A549 (cell line): ENCODE measurements at regions not wholly inside any gene's neighbourhood (a gene's known extent, or its start where the extent isn't known, plus 50 kb on each side); places are given as distances from the start of the nearest gene placed in this dataset.

Experiments
- ATAC-seq, 2 experiments: fragments of 200-7000 bp in 1 of 2; fragments of >200 bp in 1 of 2; cut with Nextera tagmentation in 1 of 2; cut with Tn5 transposase in 1 of 2; 3 replicates each; pipeline versions ENCODE4 v1.8.0 to v1.9.1; 2018 to 2020; ENCODE audit warnings: mild to moderate bottlenecking in 1 of 2, moderate library complexity in 1 of 2
- CTCF ChIA-PET: fragments of 300-600 bp; sonication (Branson Sonifier 250); formaldehyde crosslinking; extraction: SDS; loops from one replicate; lab custom pipeline; 2021; ENCODE audit warnings: antibody characterized with exemption, inconsistent platforms; lab: Yijun Ruan, JAX
- POLR2A ChIA-PET: fragments of 350-600 bp; formaldehyde crosslinking; extraction: SDS; loops from one replicate; lab custom pipeline; 2021; ENCODE audit warnings: antibody characterized with exemption, inconsistent platforms; lab: Yijun Ruan, JAX
- DNase-seq, 2 experiments: peaks; one replicate each; pipeline versions ENCODE4 v3.0.0 to v3.0.0-alpha.2; 2011 to 2016; ENCODE audit warnings: low read depth in 1 of 2, low spot score in 1 of 2
- FAIRE-seq: peaks from 2 replicates; lab custom pipeline; 2011; peaks lifted over from hg19 to GRCh38; lab: Jason Lieb, UNC
- H3K27ac ChIP-seq, 2 experiments: fragments of >200 bp; sonication (Bioruptor Twin); formaldehyde crosslinking; 3 replicates each; pipeline ENCODE4 v1.5.1; 2016 to 2017
- H3K4me1 ChIP-seq: fragments of >200 bp; sonication (Bioruptor Twin); formaldehyde crosslinking; 3 replicates; pipeline ENCODE4 v1.6.1; 2016
- H3K4me2 ChIP-seq: fragments of >200 bp; sonication (Bioruptor Twin); formaldehyde crosslinking; 3 replicates; pipeline ENCODE4 v1.6.1; 2016
- H3K4me3 ChIP-seq: fragments of >200 bp; sonication (Bioruptor Twin); formaldehyde crosslinking; 3 replicates; pipeline ENCODE4 v1.5.1; 2016
- H3K9me3 ChIP-seq: fragments of >200 bp; sonication (Bioruptor Twin); formaldehyde crosslinking; 3 replicates; pipeline ENCODE4 v1.6.1; 2016
- FOSB ChIP-seq: fragments of 250-450 bp; sonication (Bioruptor Pico); IDR thresholded peaks from 2 replicates; pipeline ENCODE4 v1.5.0; 2020; ENCODE audit warnings: mild to moderate bottlenecking, moderate library complexity
- FOSL2 ChIP-seq, 2 experiments: fragments of 450-650 bp in 1 of 2; fragments of >200 bp in 1 of 2; sonication (Bioruptor Twin) in 1 of 2; formaldehyde crosslinking; IDR thresholded peaks; 2 replicates each; pipeline versions ENCODE4 v1.5.0 to v1.6.1; 2016 to 2020; ENCODE audit warnings: mild to moderate bottlenecking in 1 of 2, moderate library complexity in 1 of 2
- FOXS1 ChIP-seq: fragments of 250-450 bp; sonication (Bioruptor Pico); IDR thresholded peaks from 2 replicates; pipeline ENCODE4 v1.5.0; 2020; ENCODE audit warnings: mild to moderate bottlenecking, moderate library complexity
- GATA3 ChIP-seq: IDR thresholded peaks from 2 replicates; pipeline ENCODE4 v1.6.1; 2012; ENCODE audit warnings: borderline replicate concordance
- HOXA7 ChIP-seq: fragments of 250-450 bp; sonication (Bioruptor Pico); IDR thresholded peaks from 2 replicates; pipeline ENCODE4 v1.5.0; 2020; ENCODE audit warnings: mild to moderate bottlenecking, moderate library complexity
- HOXB13 ChIP-seq: fragments of 250-450 bp; sonication (Bioruptor Pico); IDR thresholded peaks from 2 replicates; pipeline ENCODE4 v1.5.0; 2020; ENCODE audit warnings: low read depth, mild to moderate bottlenecking, moderate library complexity
- KDM1A ChIP-seq: fragments of 200-600 bp; sonication (generic); IDR thresholded peaks from 2 replicates; pipeline ENCODE4 v1.6.1; 2016; ENCODE audit warnings: low read depth, mild to moderate bottlenecking
- MYC ChIP-seq: IDR thresholded peaks from 2 replicates; pipeline ENCODE4 v1.6.1; 2012; ENCODE audit warnings: mild to moderate bottlenecking, inconsistent platforms, low read length, improper control_type of control experiment, borderline replicate concordance
- NFE2L2 ChIP-seq: fragments of 150-350 bp; conservative IDR thresholded peaks from 2 replicates; pipeline ENCODE4 v1.6.1; 2014; ENCODE audit warnings: low read length
- NPAS2 ChIP-seq: fragments of 250-450 bp; sonication (Bioruptor Pico); IDR thresholded peaks from 2 replicates; pipeline ENCODE4 v1.8.0; 2022; ENCODE audit warnings: mild to moderate bottlenecking, moderate library complexity, borderline replicate concordance
- RARB ChIP-seq: fragments of 250-450 bp; sonication (Bioruptor Pico); IDR thresholded peaks from 2 replicates; pipeline ENCODE4 v1.8.0; 2021; ENCODE audit warnings: mild to moderate bottlenecking, moderate library complexity
- RFX5 ChIP-seq: fragments of 450-650 bp; IDR thresholded peaks from 2 replicates; pipeline ENCODE4 v1.7.1; 2014; ENCODE audit warnings: antibody characterized with exemption, mild to moderate bottlenecking, moderate library complexity
- SMC3 ChIP-seq: fragments of >200 bp; sonication (Bioruptor Twin); formaldehyde crosslinking; IDR thresholded peaks from 3 replicates; pipeline ENCODE4 v1.6.1; 2018; ENCODE audit warnings: inconsistent platforms
- SREBF2 ChIP-seq: fragments of 450-650 bp; IDR thresholded peaks from 2 replicates; pipeline ENCODE4 v1.6.1; 2014; ENCODE audit warnings: mild to moderate bottlenecking, moderate library complexity
- TFCP2L1 ChIP-seq: fragments of 250-450 bp; sonication (Bioruptor Pico); IDR thresholded peaks from 2 replicates; pipeline ENCODE4 v1.5.0; 2021; ENCODE audit warnings: mild to moderate bottlenecking
- TP53 ChIP-seq: fragments of 250-450 bp; sonication (Bioruptor Pico); IDR thresholded peaks from 2 replicates; pipeline ENCODE4 v1.5.0; 2021; ENCODE audit warnings: mild to moderate bottlenecking, moderate library complexity
- ZC3H11A ChIP-seq: fragments of 450-650 bp; IDR thresholded peaks from 2 replicates; pipeline ENCODE4 v1.6.1; 2014; ENCODE audit warnings: antibody characterized with exemption, mild to moderate bottlenecking
- WGBS: methylation state at CpG from one replicate; pipeline ENCODE4 v1.1.6; 2017; ENCODE audit errors: missing lambda C conversion rate; 5-methylcytosine and 5-hydroxymethylcytosine counted together
- TF ChIP-seq, protein P1 (sequence below): fragments of 200-600 bp; sonication (generic); IDR thresholded peaks from 2 replicates; pipeline ENCODE4 v1.6.1; 2016; ENCODE audit warnings: antibody characterized with exemption, mild to moderate bottlenecking, moderate library complexity
- TF ChIP-seq, protein P2 (sequence below): fragments of 250-450 bp; sonication (Bioruptor Pico); IDR thresholded peaks from 2 replicates; pipeline ENCODE4 v1.5.0; 2021; ENCODE audit warnings: mild to moderate bottlenecking, moderate library complexity, borderline replicate concordance
- TF ChIP-seq, protein P3 (sequence below): fragments of >200 bp; sonication (Bioruptor Twin); formaldehyde crosslinking; IDR thresholded peaks from 2 replicates; pipeline ENCODE4 v1.6.1; 2016
- TF ChIP-seq, protein P4 (sequence below): fragments of >200 bp; sonication (Bioruptor Twin); formaldehyde crosslinking; IDR thresholded peaks from 3 replicates; pipeline ENCODE4 v1.6.1; 2016
- TF ChIP-seq, protein P5 (sequence below): fragments of >200 bp; sonication (Bioruptor Twin); formaldehyde crosslinking; IDR thresholded peaks from 3 replicates; pipeline ENCODE4 v1.5.1; 2016

DNA sequence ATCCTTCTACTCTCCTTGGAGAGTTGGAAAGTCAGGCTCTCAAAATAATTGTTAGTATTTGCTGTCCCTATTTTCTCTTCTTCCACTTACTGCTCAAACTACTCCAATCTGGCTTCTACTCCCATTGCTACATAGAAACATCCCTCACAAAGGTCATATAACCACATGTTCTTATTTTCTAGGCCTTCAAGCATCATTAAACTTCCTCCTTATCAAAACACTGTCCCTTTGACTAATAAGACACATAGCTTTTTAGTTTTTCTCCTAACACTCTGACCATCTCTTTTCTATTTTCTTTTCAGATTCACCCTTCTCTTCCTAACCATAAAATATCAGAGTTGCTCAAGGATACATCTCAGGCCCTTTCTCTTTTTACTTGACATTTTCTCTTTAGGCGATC lies 148.3 kb downstream of the MBD2 start (continued):
- TF ChIP-seq, protein P1, sequence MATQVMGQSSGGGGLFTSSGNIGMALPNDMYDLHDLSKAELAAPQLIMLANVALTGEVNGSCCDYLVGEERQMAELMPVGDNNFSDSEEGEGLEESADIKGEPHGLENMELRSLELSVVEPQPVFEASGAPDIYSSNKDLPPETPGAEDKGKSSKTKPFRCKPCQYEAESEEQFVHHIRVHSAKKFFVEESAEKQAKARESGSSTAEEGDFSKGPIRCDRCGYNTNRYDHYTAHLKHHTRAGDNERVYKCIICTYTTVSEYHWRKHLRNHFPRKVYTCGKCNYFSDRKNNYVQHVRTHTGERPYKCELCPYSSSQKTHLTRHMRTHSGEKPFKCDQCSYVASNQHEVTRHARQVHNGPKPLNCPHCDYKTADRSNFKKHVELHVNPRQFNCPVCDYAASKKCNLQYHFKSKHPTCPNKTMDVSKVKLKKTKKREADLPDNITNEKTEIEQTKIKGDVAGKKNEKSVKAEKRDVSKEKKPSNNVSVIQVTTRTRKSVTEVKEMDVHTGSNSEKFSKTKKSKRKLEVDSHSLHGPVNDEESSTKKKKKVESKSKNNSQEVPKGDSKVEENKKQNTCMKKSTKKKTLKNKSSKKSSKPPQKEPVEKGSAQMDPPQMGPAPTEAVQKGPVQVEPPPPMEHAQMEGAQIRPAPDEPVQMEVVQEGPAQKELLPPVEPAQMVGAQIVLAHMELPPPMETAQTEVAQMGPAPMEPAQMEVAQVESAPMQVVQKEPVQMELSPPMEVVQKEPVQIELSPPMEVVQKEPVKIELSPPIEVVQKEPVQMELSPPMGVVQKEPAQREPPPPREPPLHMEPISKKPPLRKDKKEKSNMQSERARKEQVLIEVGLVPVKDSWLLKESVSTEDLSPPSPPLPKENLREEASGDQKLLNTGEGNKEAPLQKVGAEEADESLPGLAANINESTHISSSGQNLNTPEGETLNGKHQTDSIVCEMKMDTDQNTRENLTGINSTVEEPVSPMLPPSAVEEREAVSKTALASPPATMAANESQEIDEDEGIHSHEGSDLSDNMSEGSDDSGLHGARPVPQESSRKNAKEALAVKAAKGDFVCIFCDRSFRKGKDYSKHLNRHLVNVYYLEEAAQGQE = no peak
- TF ChIP-seq SREBF2 (no peak), NFE2L2 (no peak)

DNA sequence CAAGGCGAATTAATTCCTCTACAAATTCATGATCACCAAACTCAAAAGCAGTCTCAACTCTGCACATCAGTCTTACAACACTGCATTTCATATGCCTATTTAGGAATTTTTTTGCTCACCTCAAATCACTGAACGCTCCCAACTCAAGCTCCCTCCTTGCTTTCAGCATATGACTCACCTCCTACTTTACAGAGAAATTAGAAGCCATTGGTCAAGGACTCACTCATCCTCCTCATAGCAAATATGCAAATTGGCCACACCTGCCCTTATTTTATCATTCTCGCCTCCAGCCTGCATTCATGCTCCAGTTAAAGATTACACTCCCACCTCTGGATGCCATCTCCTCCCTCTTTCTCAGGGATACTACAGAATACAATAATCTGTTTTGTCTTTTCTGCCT lies 148.8 kb downstream of the MBD2 start:
- DNase-seq (no peak), FAIRE-seq (no peak), ATAC-seq (no peak)
- WGBS = 11% methylated on average over 3 of the region's 3 CpGs
- H3K4me3 ChIP-seq = no peak overlapping the region
- ChIA-PET POLR2A (no interaction called here), CTCF (no interaction called here)
- no peaks in the 10 kb centered on the region for H3K4me1 ChIP-seq
- no peak overlapping the region for H3K27ac ChIP-seq
- TF ChIP-seq, protein P2, sequence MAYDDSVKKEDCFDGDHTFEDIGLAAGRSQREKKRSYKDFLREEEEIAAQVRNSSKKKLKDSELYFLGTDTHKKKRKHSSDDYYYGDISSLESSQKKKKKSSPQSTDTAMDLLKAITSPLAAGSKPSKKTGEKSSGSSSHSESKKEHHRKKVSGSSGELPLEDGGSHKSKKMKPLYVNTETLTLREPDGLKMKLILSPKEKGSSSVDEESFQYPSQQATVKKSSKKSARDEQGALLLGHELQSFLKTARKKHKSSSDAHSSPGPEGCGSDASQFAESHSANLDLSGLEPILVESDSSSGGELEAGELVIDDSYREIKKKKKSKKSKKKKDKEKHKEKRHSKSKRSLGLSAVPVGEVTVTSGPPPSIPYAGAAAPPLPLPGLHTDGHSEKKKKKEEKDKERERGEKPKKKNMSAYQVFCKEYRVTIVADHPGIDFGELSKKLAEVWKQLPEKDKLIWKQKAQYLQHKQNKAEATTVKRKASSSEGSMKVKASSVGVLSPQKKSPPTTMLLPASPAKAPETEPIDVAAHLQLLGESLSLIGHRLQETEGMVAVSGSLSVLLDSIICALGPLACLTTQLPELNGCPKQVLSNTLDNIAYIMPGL = no peak
- TF ChIP-seq SMC3 (no peak), ZC3H11A (no peak), GATA3 (no peak), FOSB (CRISPR knock-in tag) (no peak), FOSL2 (IDR thresholded peaks at IDR 0.05) (no peak), FOSL2 (CRISPR knock-in tag; IDR thresholded peaks at IDR 0.05) (no peak), RARB (CRISPR knock-in tag) (no peak), FOXS1 (CRISPR knock-in tag) (no peak), NPAS2 (no peak), MYC (no peak), TFCP2L1 (no peak), TP53 (no peak), HOXB13 (CRISPR knock-in tag) (no peak), RFX5 (no peak), HOXA7 (CRISPR knock-in tag) (no peak), KDM1A (no peak)
- TF ChIP-seq, protein P3, sequence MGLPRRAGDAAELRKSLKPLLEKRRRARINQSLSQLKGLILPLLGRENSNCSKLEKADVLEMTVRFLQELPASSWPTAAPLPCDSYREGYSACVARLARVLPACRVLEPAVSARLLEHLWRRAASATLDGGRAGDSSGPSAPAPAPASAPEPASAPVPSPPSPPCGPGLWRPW = no peak
- TF ChIP-seq, protein P4, sequence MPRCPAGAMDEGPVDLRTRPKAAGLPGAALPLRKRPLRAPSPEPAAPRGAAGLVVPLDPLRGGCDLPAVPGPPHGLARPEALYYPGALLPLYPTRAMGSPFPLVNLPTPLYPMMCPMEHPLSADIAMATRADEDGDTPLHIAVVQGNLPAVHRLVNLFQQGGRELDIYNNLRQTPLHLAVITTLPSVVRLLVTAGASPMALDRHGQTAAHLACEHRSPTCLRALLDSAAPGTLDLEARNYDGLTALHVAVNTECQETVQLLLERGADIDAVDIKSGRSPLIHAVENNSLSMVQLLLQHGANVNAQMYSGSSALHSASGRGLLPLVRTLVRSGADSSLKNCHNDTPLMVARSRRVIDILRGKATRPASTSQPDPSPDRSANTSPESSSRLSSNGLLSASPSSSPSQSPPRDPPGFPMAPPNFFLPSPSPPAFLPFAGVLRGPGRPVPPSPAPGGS = no peak
- TF ChIP-seq, protein P5, sequence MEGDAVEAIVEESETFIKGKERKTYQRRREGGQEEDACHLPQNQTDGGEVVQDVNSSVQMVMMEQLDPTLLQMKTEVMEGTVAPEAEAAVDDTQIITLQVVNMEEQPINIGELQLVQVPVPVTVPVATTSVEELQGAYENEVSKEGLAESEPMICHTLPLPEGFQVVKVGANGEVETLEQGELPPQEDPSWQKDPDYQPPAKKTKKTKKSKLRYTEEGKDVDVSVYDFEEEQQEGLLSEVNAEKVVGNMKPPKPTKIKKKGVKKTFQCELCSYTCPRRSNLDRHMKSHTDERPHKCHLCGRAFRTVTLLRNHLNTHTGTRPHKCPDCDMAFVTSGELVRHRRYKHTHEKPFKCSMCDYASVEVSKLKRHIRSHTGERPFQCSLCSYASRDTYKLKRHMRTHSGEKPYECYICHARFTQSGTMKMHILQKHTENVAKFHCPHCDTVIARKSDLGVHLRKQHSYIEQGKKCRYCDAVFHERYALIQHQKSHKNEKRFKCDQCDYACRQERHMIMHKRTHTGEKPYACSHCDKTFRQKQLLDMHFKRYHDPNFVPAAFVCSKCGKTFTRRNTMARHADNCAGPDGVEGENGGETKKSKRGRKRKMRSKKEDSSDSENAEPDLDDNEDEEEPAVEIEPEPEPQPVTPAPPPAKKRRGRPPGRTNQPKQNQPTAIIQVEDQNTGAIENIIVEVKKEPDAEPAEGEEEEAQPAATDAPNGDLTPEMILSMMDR = no peak
- TF ChIP-seq, protein P1 = no peak
- no peak overlapping the region for H3K4me2 ChIP-seq
- no peaks in the 10 kb centered on the region for H3K9me3 ChIP-seq
